Stimulated activated CD4-positive, alpha-beta T cell treated with anti-CD3 and anti-CD28 coated beads, Interleukin-1b, Interleukin-23, amount 100 ng/mL, for 4 hours (primary cell): ENCODE measurements at regions not wholly inside any gene's neighbourhood (a gene's known extent, or its start where the extent isn't known, plus 50 kb on each side); places are given as distances from the start of the nearest gene placed in this dataset.

Source experiments
- DNase-seq, 2 donors: peaks; one replicate each; pipeline ENCODE4 v3.0.0-alpha.2; 2020; ENCODE audit warnings: low read depth in 2 of 2

DNA sequence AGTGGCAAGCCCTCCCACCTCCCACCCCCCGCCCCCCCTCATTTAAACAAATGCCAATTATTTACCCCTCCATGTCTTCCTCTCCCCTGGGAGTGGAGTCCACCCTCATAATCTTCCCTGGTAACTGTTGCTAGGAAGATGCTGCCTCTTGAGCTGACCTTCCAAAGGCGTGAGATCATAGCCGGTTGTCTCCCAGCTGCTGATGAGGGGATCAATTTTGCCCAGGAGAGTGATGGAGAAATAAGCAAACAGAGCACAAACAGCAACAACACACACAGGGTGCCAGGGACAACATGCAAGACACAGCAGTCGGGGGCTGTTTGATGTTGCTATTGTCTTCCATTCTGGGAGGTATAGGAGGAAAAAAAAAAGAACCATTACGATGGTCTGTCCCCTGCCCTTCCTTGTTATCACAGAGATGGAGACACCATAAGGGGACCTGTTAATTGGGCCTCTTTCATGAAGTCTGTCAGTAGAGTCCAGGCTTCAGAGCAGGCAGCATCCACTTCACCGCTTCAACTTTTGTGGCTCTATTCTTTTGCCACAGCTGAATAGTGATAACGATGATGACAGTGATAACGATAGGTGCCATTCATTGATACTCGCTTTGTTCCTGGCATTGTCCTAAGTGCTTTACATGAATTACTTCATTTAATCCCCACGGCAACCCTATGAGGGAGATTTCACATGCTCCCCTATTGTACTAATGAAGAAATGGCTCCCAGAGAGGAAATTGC lies 76.9 kb upstream of the RGMA start:
- no peak for DNase-seq

DNA sequence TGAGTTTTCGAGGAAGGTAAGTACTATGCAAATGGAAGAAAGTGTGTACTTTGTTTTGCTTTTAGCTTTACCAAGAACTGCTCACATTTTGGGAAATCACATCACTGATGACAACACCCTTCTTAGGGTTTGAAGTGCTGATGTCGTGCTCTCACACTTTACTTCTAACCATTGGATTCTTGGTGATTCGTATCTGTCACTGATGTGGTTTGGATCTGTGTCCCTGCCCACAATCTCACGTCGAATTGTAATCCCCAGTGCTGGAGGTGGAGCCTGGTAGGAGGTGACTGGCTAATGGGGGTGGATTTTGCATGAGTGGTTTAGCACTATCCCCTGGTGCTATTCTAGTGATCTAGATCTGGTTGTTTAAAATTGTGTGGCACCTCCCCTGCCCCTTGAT lies 75.4 kb upstream of the RGMA start:
- no peak for DNase-seq

GRCh38 chr15:93162560-93162959 lies 73.5 kb upstream of the RGMA start:
- DNase-seq, result no peak

DNA sequence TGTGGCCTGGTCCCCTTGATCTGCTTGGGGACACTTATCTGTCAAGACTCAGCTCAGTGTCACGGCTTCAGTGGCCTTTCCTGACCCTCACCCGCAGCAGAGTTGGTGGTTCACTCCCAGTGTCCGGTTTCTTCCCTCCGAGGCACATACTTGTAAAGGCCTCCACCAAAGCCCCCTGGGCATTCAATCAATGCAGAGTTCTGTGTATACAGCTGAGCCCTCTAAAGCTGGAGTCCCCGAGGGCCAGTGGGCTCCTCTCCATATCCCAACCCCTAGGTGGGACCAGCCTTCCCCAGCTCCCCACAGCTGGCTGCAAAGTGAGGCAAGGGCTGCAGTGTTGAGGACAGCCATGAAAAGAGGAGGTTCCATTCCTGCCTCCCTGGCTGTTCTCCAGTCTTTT lies 70.9 kb upstream of the RGMA start:
- DNase-seq, result no peak

DNA sequence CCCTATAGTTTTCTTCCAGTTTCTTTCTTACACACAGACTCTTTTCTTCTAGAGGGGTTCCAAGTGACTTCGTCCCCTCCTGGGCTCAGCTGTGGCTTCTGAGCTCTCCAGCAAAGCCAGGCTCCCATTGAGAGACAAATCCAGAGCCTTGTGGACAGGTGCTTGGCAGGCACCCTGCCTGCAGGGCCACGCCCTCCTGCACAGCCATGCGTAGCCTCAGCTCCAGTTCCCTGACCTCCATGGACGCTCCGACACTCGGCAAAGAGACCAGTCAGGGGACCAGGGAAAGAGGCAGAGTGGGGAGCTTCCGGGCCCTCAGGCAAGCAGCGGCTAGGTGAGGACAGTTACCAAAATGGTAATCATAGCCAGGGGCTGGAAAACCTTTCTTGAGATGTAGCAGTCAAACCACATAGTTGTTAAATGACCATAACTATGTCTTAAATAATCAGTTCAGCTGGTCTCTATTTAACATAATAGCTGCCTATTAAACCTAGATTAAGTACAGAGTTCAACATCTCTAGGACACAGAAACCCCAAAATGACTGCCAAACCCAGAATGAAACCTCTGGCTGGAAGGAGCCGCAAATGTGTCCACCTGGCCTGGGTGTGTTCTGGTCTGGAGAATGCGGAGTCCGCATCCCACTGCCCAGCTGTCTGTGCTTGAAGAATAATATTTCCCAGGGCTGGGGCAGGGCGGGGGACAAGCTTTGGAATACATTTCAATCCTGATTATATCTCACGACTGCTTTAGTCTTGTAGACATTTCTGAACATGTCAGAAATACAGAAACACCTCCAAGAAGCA lies 69.3 kb upstream of the RGMA start:
- DNase-seq, result no peak

GRCh38 chr15:93154666-93155065 lies 65.7 kb upstream of the RGMA start:
- DNase-seq, result no peak

DNA sequence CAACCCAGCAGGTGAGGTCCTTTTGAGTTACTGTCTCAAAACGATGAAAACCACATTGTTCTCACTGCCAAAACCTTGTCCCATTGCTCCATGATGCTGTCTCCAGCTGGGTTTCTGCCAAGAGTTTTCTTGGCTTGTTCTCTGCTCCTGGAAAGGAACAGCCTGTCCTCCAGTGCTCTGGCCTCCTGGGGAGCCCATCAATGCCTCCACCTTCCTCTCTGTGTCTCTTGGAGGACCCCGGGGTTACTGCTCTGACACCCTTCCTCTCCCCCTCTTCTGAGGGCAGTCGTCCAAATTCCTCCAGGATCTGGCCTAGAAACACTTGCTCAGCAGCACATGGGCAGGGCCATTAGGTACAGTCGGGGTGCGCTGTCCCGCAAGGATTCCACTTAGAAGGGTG lies 63.9 kb upstream of the RGMA start:
- DNase-seq, result no peak

DNA sequence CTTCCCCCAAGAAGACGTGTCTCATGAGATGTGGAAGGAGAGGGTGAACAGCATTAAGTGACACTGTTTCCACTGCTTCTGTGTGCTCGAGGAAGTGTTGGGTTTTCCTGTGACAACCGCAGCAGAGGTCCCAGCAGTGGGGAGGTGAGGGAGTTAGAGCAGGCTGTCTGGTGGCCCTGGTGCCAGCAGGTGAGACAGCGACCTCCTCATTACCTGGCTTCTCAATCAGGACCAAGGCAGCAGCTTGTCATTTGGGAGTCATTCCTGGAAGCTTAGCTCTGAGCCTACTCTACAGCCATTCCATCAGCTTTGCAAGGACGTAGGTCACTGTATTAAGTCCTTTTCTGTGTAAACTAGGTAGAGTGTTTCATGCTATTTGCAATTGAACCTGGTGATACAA lies 63.3 kb upstream of the RGMA start:
- DNase-seq, result peak in 1 of 2 donors; percentile 12

GRCh38 chr15:93150910-93151881 lies 62.2 kb upstream of the RGMA start:
- DNase-seq, result no peak

- no peak for DNase-seq
Observed at GRCh38 chr15:93146601-93147000, 57.6 kb upstream of the RGMA start.

DNA sequence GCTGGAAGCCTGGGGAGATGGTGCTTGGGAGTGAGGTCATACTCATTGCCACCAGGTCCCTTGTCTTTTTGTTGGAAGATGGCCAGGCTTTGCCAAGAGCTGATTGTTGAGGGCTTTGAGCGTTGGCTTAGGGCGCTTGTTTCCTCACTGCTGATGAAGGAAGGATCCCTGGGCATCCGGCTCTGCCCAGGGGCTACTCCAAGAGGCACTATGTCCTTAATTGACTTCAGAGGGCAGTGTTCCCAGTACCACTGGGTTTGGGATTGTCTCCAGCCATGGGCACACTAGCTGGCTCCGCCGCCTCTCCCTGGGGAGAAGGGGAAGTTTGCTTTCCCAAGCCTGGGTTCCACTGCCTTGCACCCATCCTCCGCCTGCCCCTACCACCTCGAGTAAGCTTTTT lies 57.2 kb upstream of the RGMA start:
- no peak for DNase-seq

DNA sequence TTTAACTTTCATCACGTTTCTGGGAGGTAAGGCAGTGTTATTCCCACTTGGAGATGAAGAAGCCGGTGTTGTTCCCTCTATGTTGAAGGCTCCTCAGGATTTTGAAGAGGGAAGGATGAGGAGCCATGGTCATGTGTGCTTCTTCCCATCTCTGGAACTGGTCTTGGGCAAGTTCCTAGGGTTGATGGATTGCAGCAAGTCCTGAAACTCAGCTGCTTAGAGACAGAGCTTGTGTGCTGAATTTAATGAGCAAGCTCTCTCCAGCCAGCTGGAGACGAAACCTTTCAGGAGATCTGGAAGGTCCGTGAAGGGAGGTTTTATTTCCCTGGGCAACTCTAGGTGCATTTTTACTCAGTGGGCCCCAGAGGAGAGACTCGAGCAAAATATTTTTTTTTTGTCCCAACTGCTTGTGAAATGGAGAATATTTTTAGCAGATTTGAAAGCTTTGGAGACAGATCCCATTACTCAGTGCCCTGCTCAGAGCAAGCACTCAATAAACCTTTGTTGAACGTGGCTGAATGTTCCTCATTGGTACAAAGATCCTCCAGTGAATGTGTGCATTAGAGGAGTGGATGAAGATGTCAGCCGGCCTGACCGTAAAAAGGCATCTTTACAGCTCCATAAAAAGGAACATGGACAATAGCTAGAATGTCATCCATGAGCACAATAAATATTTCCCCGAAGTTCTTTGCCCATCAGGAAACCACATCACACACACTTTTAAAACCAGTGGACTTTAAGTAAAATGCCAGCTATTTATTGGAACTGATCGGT lies 55.6 kb upstream of the RGMA start:
- DNase-seq, result no peak

DNA sequence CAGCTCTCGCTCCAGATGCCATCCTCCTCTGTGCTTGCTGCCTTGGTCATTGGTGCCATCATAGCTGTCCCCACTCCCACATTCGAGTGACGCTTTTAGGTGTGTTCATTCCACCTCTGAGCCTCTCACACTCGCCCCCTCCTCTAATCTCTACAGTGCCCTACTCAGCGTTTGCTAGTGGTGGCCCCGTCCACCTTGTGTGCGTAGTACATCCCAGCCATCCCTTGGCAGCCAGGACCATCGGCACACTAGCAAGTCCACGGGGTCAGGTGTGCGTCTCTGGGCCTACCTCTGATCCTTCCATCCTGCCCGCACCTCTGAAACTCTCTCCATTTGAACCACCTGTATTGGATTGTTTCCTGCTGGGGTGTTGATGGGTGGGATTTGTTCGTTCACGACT lies 54.2 kb upstream of the RGMA start:
- no peak for DNase-seq

GRCh38 chr15:93141371-93141794 lies 52.4 kb upstream of the RGMA start:
- no peak for DNase-seq

GRCh38 chr15:93139436-93139835 lies 50.4 kb upstream of the RGMA start:
- no peak for DNase-seq

- DNase-seq, result no peak
Observed at GRCh38 chr15:93138681-93139250, 49.8 kb upstream of the RGMA start.
